Kidney (tissue), 13 donors: ENCODE measurements at regions not wholly inside any gene's neighbourhood (a gene's known extent, or its start where the extent isn't known, plus 50 kb on each side); places are given as distances from the start of the nearest gene placed in this dataset.
"Not testable (repeated sequence)": the region's sequence is repeated elsewhere in the genome, so short reads cannot be mapped to it uniquely, and the experiment has no call there.

ENCODE experiments used
- DNase-seq, 5 donors: peaks; one replicate each; pipeline ENCODE4 v3.0.0-alpha.2; 2013 to 2020
- FAIRE-seq: peaks from 2 replicates; lab custom pipeline; 2012; peaks lifted over from hg19 to GRCh38; lab: Jason Lieb, UNC
- H3K27ac ChIP-seq, 2 donors: one replicate each; pipeline ENCODE4 v1.7.0; 2013; ENCODE audit warnings: low read depth in 2 of 2, low read length in 2 of 2, inconsistent platforms in 1 of 2
- H3K27me3 ChIP-seq: one replicate; pipeline ENCODE4 v1.7.1; 2013; ENCODE audit warnings: low read length, inconsistent platforms; ENCODE audit not compliant: control insufficient read depth, insufficient read depth
- H3K36me3 ChIP-seq, 3 donors: one replicate each; pipeline versions ENCODE4 v1.7.0 to v1.7.1; 2013; ENCODE audit warnings: low read length in 3 of 3, control low read depth in 1 of 3, inconsistent platforms in 1 of 3; ENCODE audit not compliant: insufficient read depth in 3 of 3, control insufficient read depth in 2 of 3
- H3K4me1 ChIP-seq, 3 donors: one replicate each; pipeline versions ENCODE4 v1.7.0 to v1.7.1; 2013; ENCODE audit warnings: low read length in 3 of 3, inconsistent platforms in 1 of 3, low read depth in 1 of 3; ENCODE audit not compliant: control insufficient read depth in 2 of 3, insufficient read depth in 2 of 3
- H3K4me3 ChIP-seq, 3 donors: one replicate each; pipeline versions ENCODE4 v1.7.0 to v1.8.1; 2013; ENCODE audit warnings: low read length in 3 of 3, control low read depth in 1 of 3, inconsistent platforms in 1 of 3
- H3K9ac ChIP-seq, 3 donors: one replicate each; pipeline versions ENCODE4 v1.7.0 to v1.7.1; 2013; ENCODE audit warnings: low read length in 3 of 3, control low read depth in 1 of 3, inconsistent platforms in 1 of 3
- H3K9me3 ChIP-seq, 3 donors: one replicate each; pipeline versions ENCODE4 v1.7.0 to v1.7.1; 2013; ENCODE audit warnings: low read length in 3 of 3, control low read depth in 1 of 3, inconsistent platforms in 1 of 3; ENCODE audit not compliant: control insufficient read depth in 2 of 3, insufficient read depth in 1 of 3
- intact Hi-C: fragments of 100-400 bp; cut with DNase I; formaldehyde crosslinking; loops from one replicate; pipeline ENCODE4 v1.11.1; 2022
- TF ChIP-seq, protein P1 (sequence below): IDR thresholded peaks from 3 replicates; pipeline ENCODE4 v1.5.1; 2012; ENCODE audit warnings: mild to moderate bottlenecking, moderate library complexity, borderline replicate concordance; ENCODE audit not compliant: insufficient read depth; ENCODE audit errors: extremely low read depth
- donor health status: control.
- donor health status: control.
- donor health status: control.
- donor health status: control.
- donor health status: control.
- donor health status: DM: yes; HTN: yes; CAD: no.
- donor health status: Normal renal cell carcinoma (clear cell type).

DNA sequence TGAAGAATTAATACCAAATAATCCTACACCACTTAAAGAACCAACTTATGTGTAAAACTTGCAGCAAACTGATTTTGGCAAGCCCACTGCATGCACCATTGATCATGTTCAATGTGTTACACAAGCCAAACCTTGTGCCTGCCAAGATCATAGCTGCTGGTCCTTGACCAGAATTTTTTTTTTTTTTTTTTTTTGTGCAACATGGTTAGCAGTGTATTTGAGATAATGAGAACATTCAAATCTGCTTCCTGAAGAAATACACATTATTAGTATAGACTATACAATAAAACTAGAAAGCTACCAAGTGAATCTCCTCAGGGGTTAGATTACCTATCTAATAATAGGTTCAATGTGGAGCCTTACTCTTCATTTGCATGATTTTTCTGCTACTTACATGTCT is 421.0 kb downstream of the MRPL39 start:
- FAIRE-seq, result no peak
- H3K9me3 ChIP-seq, result no peaks in the 10 kb centered on the region
- no peaks in the 10 kb centered on the region for H3K36me3 ChIP-seq
- H3K4me3 ChIP-seq, result no peak overlapping the region
- DNase-seq, result peak in 1 of 5 donors; percentile 9
- intact Hi-C loops, result no loop called here
- TF ChIP-seq, protein P1, sequence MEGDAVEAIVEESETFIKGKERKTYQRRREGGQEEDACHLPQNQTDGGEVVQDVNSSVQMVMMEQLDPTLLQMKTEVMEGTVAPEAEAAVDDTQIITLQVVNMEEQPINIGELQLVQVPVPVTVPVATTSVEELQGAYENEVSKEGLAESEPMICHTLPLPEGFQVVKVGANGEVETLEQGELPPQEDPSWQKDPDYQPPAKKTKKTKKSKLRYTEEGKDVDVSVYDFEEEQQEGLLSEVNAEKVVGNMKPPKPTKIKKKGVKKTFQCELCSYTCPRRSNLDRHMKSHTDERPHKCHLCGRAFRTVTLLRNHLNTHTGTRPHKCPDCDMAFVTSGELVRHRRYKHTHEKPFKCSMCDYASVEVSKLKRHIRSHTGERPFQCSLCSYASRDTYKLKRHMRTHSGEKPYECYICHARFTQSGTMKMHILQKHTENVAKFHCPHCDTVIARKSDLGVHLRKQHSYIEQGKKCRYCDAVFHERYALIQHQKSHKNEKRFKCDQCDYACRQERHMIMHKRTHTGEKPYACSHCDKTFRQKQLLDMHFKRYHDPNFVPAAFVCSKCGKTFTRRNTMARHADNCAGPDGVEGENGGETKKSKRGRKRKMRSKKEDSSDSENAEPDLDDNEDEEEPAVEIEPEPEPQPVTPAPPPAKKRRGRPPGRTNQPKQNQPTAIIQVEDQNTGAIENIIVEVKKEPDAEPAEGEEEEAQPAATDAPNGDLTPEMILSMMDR, result no peak
- no peak overlapping the region for H3K9ac ChIP-seq
- H3K27me3 ChIP-seq, result no peaks in the 10 kb centered on the region
- H3K27ac ChIP-seq, result no peak overlapping the region
- H3K4me1 ChIP-seq, result no peaks in the 10 kb centered on the region

DNA sequence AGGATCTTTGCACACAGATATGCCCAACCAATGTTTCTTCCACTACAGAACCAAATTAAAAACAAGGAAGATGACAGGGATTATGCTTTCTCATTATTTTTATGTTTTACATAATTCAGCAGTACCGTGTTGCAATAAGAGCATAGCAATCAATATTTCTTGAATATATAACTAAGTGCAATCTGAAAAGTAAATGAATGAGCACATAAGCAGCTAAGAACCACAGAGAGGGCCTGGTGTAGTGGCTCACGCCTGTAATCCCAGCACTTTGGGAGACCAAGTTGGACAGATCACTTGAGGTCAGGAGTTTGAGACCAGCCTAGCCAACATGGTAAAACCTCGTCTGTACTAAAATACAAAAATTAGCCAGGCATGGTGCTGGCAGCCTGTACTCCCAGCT is 423.7 kb downstream of the MRPL39 start:
- no peak for FAIRE-seq

DNA sequence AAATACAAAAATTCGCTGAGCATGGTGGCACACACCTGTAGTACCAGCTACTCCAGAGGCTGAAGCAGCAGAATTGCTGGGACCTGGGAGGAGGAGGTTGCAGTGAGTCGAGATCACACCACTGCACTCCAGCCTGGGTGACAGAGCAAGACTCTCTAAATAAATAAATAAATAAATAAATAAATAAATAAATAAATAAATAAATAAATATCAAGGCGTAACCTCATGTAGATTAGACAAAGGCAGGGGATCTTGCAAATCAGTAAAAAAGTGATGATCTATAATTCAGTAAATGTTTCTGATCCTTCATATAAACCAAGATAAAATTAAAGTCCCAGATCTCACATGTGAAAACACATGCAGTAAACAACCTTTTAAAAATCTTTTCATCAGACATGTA is 425.6 kb downstream of the MRPL39 start:
- H3K4me1 ChIP-seq, H3K27ac ChIP-seq, H3K4me3 ChIP-seq, DNase-seq, H3K36me3 ChIP-seq, H3K9me3 ChIP-seq, H3K9ac ChIP-seq, FAIRE-seq, intact Hi-C loops, H3K27me3 ChIP-seq: not testable (repeated sequence)

More for the DNA sequence above, 423.7 kb downstream of the MRPL39 start:
- H3K9ac ChIP-seq, result no peak overlapping the region
- no peaks in the 10 kb centered on the region for H3K27me3 ChIP-seq
- TF ChIP-seq, protein P1, result no peak
- no peaks in the 10 kb centered on the region for H3K36me3 ChIP-seq
- H3K4me3 ChIP-seq, result no peak overlapping the region
- H3K9me3 ChIP-seq, result no peaks in the 10 kb centered on the region
- H3K27ac ChIP-seq, result no peak overlapping the region
- no peak for DNase-seq
- no peaks in the 10 kb centered on the region for H3K4me1 ChIP-seq
- intact Hi-C loops, result no loop called here

DNA sequence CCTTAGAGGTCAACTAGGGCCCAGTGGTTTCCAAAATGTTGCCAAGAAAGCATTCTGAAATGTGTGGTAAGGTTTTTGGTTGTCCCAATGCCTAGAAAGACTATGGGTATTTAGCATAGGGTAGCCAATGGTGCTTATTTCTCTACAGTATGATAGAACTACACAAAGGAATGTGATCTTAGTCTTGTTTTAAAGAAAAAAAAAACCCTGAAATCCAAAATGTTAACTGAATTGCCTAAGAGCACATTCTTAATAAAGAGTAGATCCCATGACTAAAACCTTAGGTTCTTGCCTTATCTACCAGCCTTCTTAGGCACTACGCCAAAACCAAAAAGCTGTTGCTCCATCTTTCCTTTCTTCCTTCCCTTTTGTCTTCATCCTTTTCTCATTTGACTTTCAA is 428.2 kb downstream of the MRPL39 start:
- Histone ChIP-seq H3K9ac (no peak overlapping the region), H3K27me3 (no peaks in the 10 kb centered on the region), H3K9me3 (no peaks in the 10 kb centered on the region), H3K4me3 (no peak overlapping the region), H3K4me1 (no peaks in the 10 kb centered on the region), H3K27ac (no peak overlapping the region), H3K36me3 (no peaks in the 10 kb centered on the region)
- FAIRE-seq (no peak), DNase-seq (no peak)
- intact Hi-C loops, result no loop called here
- TF ChIP-seq, protein P1, result no peak
